Kidney epithelial cell (primary cell): ENCODE measurements at regions not wholly inside any gene's neighbourhood (a gene's known extent, or its start where the extent isn't known, plus 50 kb on each side); places are given as distances from the start of the nearest gene placed in this dataset.
A peak's percentile ranks its signal among the peaks of the same experiment; 100 is the strongest.

Experiments used
- DNase-seq: peaks from one replicate; pipeline ENCODE4 v3.0.0-alpha.2; 2010; ENCODE audit warnings: low read depth
- H3K27me3 ChIP-seq: 2 replicates; pipeline ENCODE4 v1.6.0; 2011; ENCODE audit warnings: low read length; ENCODE audit not compliant: control insufficient read depth, insufficient read depth
- H3K36me3 ChIP-seq: 2 replicates; pipeline ENCODE4 v1.5.1; 2011; ENCODE audit warnings: low read length; ENCODE audit not compliant: control insufficient read depth, insufficient read depth
- H3K4me3 ChIP-seq: 2 replicates; pipeline ENCODE4 v1.5.1; 2011; ENCODE audit warnings: low read depth, mild to moderate bottlenecking, control low read depth, low read length
- CTCF ChIP-seq: IDR thresholded peaks from 2 replicates; pipeline ENCODE4 v1.5.1; 2011; ENCODE audit warnings: mild to moderate bottlenecking, moderate library complexity, low read length, control low read depth, inconsistent platforms; ENCODE audit not compliant: insufficient read depth, poor library complexity, severe bottlenecking

DNA sequence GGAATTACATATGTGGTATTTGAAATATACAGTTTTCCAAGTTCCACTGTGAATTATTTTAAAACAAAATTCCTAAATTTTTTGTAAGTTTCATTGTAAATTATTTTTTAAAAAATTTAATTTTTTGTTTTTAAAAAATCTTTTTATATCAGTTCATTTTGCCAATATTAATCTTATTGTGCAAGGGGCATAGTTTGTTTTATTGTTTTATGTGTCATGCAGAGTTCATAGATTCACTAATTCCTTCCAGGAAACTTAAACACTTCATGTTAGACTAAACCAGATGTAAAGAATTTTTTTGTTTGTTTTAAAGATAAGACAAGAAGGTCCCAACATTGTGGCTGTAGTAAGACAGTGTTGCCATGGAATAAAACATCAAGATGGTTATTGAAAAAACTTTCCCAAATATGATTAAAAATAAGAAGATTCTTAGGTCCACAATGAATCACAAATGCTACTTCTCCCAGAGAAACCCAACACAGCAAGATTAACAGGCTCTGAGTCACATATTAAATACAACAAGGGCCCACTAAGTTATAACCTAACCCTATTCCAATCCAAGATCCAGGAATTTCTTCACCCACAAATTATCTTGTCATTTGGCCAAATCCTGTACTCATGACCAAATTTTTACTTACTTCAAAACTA, 464.7 kb upstream of the IGFBP3 start:
- Histone ChIP-seq H3K36me3 (no peaks in the 10 kb centered on the region), H3K4me3 (no peak overlapping the region), H3K27me3 (no peaks in the 10 kb centered on the region)
- peak; percentile 25 for DNase-seq
- TF ChIP-seq CTCF = no peak

GRCh38 chr7:46383605-46384004, 462.5 kb upstream of the IGFBP3 start:
- H3K27me3 ChIP-seq = no peaks in the 10 kb centered on the region
- peak; percentile 12 for DNase-seq
- H3K4me3 ChIP-seq = no peak overlapping the region
- TF ChIP-seq CTCF = no peak
- no peaks in the 10 kb centered on the region for H3K36me3 ChIP-seq

DNA sequence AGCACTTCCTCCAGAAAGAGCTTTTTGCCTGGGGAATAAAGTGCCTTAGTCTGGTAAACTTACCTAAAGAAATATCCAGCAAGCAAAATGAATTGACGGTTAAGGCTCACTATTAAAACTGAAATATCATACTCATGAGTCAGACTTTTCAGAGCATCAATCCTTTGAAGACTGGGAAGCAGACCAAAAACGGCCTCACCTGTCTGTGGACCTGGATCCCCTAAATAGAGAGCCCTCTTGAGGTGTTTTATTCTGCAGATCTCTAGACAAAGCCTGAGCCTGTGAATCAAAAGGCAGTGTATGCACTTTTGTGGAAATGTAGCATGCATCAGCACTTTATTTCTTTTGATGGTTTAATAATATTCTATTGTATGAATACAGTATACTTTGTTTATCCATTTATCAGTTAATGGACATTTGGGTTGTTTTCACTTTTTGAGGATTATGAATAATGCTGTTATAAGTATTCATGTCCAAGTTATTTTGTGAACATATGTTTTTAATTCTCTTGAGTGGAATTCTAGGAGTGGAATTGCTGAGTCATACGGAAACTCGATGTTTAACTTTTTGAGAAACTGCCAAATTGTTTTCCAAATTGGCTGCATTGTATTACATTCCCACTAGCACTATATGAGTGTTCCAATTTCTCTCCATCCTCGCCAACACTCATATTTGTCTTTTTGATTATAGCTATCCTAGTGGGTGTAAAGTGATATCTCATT, 449.0 kb upstream of the IGFBP3 start:
- DNase-seq = no peak
- H3K36me3 ChIP-seq = no peaks in the 10 kb centered on the region
- no peaks in the 10 kb centered on the region for H3K27me3 ChIP-seq
- no peak overlapping the region for H3K4me3 ChIP-seq
- no peak for TF ChIP-seq CTCF

DNA sequence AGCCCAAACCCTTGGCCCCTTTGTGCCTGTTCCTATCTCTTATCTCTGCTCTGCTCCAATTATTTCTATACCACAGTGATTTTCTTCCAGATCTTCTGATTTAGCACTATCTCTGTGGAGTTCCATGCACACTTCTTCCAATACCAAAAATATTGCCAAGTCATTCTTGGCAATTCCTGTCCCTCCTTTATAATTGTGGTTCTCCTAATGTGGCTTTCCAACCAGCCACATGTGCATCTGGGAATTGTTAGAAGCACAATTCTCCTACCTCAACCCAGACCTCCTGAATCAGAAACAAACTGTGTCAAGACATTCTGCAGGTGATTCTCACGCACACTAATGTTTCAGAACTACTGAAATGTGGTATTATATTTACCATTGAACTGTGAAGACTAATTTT, 447.8 kb upstream of the IGFBP3 start:
- no peak for DNase-seq
- no peak for TF ChIP-seq CTCF
- H3K4me3 ChIP-seq = no peak overlapping the region
- no peaks in the 10 kb centered on the region for H3K27me3 ChIP-seq
- no peaks in the 10 kb centered on the region for H3K36me3 ChIP-seq

- no peak for DNase-seq
- no peak for TF ChIP-seq CTCF
- Histone ChIP-seq H3K27me3 (no peaks in the 10 kb centered on the region), H3K4me3 (no peak overlapping the region), H3K36me3 (no peaks in the 10 kb centered on the region)
Measured at GRCh38 chr7:46366526-46366925, 445.5 kb upstream of the IGFBP3 start.
